WERI-Rb-1 (cell line): ENCODE measurements at regions not wholly inside any gene's neighbourhood (a gene's known extent, or its start where the extent isn't known, plus 50 kb on each side); places are given as distances from the start of the nearest gene placed in this dataset.

ENCODE experiments used
- DNase-seq: peaks from one replicate; pipeline ENCODE4 v3.0.0-alpha.2; 2020
- H3K27ac ChIP-seq: fragments of 250-450 bp; sonication (Bioruptor Pico); 2 replicates; pipeline ENCODE4 v1.5.1; 2020; ENCODE audit warnings: mild to moderate bottlenecking, moderate library complexity
- H3K27me3 ChIP-seq: fragments of 250-450 bp; sonication (Bioruptor Pico); 2 replicates; pipeline ENCODE4 v1.5.1; 2021; ENCODE audit warnings: mild to moderate bottlenecking, low read depth, moderate library complexity; ENCODE audit not compliant: insufficient read depth, severe bottlenecking
- H3K36me3 ChIP-seq: fragments of 250-450 bp; sonication (Bioruptor Pico); 2 replicates; pipeline ENCODE4 v1.5.1; 2020; ENCODE audit warnings: mild to moderate bottlenecking, moderate library complexity
- H3K4me3 ChIP-seq: 2 replicates; pipeline ENCODE4 v1.5.1; 2011; ENCODE audit warnings: low read depth, mild to moderate bottlenecking, control low read depth, low read length
- H3K9me3 ChIP-seq: fragments of 250-450 bp; sonication (Bioruptor Pico); 2 replicates; pipeline ENCODE4 v1.5.1; 2021; ENCODE audit warnings: mild to moderate bottlenecking, moderate library complexity; ENCODE audit not compliant: severe bottlenecking
- CTCF ChIP-seq: IDR thresholded peaks from 2 replicates; pipeline ENCODE4 v1.5.1; 2011; ENCODE audit warnings: low read depth, mild to moderate bottlenecking, control low read depth, inconsistent platforms, low read length

GRCh38 chr6:133816171-133816570 is 72.7 kb upstream of the TCF21 start:
- H3K27ac ChIP-seq, result no peak overlapping the region
- TF ChIP-seq CTCF, result no peak
- peaks cover 27% of the 10 kb centered on the region for H3K27me3 ChIP-seq
- DNase-seq, result no peak
- H3K36me3 ChIP-seq, result no peaks in the 10 kb centered on the region
- no peak overlapping the region for H3K4me3 ChIP-seq
- no peaks in the 10 kb centered on the region for H3K9me3 ChIP-seq

- DNase-seq, result peak; percentile 34
- no peaks in the 10 kb centered on the region for H3K9me3 ChIP-seq
- peaks cover 23% of the 10 kb centered on the region for H3K27me3 ChIP-seq
- H3K36me3 ChIP-seq, result no peaks in the 10 kb centered on the region
- H3K4me3 ChIP-seq, result no peak overlapping the region
- TF ChIP-seq CTCF, result peak; percentile 83
- H3K27ac ChIP-seq, result no peak overlapping the region
These were observed 71.4 kb upstream of the TCF21 start for GRCh38 chr6:133817460-133818047.

GRCh38 chr6:133818320-133818719 is 70.6 kb upstream of the TCF21 start:
- Histone ChIP-seq H3K27me3 (peaks cover 18% of the 10 kb centered on the region), H3K27ac (no peak overlapping the region), H3K4me3 (no peak overlapping the region), H3K9me3 (no peaks in the 10 kb centered on the region), H3K36me3 (no peaks in the 10 kb centered on the region)
- peak; percentile 21 for DNase-seq
- no peak for TF ChIP-seq CTCF

GRCh38 chr6:133820208-133820607 is 68.7 kb upstream of the TCF21 start:
- Histone ChIP-seq H3K27ac (no peak overlapping the region), H3K4me3 (no peak overlapping the region), H3K36me3 (no peaks in the 10 kb centered on the region), H3K9me3 (no peaks in the 10 kb centered on the region), H3K27me3 (peaks cover 12% of the 10 kb centered on the region)
- no peak for DNase-seq
- TF ChIP-seq CTCF, result no peak

- H3K9me3 ChIP-seq, result no peaks in the 10 kb centered on the region
- no peak overlapping the region for H3K4me3 ChIP-seq
- no peak for TF ChIP-seq CTCF
- peaks cover 49% of the 10 kb centered on the region for H3K27me3 ChIP-seq
- H3K27ac ChIP-seq, result no peak overlapping the region
- no peak for DNase-seq
- no peaks in the 10 kb centered on the region for H3K36me3 ChIP-seq
These were observed 61.1 kb upstream of the TCF21 start for GRCh38 chr6:133827766-133828165.

GRCh38 chr6:133833949-133834359 is 55.0 kb upstream of the TCF21 start:
- no peak for DNase-seq
- H3K4me3 ChIP-seq, result no peak overlapping the region
- H3K27me3 ChIP-seq, result peaks cover 66% of the 10 kb centered on the region
- TF ChIP-seq CTCF, result no peak
- H3K9me3 ChIP-seq, result no peaks in the 10 kb centered on the region
- H3K36me3 ChIP-seq, result no peaks in the 10 kb centered on the region
- H3K27ac ChIP-seq, result no peak overlapping the region
